ENCODE measurements at regions not wholly inside any gene's neighbourhood (a gene's known extent, or its start where the extent isn't known, plus 50 kb on each side); places are given as distances from the start of the nearest gene placed in this dataset.

DNA sequence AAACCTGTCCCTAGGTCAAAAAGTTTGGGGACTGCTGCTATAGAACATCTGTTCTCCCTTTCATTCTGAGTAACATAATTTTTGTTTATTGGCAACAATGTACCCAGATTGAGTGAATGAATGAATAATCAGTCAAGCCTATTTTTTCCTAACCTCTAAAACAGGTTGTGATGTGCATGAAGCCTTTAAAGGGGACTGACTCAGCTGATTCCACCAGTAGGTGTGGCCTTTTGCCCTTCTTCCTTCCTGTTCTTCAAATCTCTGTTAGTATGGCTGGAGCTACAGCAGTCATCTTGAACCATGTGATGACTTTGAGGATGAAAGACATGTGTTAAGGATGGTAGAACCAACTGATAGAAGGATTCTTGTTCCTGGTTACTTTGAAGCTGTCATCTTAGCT, 476.1 kb downstream of the NUF2 start:
- TF ChIP-seq CTCF (IDR thresholded peaks at IDR 0.05; ENCODE audit: low read depth, low read length) = no peak
- CTCF ChIA-PET = no interaction called here

GRCh38 chr1:163799190-163799805, 477.5 kb downstream of the NUF2 start:
- H3K9me3 ChIP-seq (ENCODE audit: control insufficient read depth, insufficient read depth, low read length) = no peaks in the 10 kb centered on the region
- TF ChIP-seq CTCF (IDR thresholded peaks at IDR 0.05; ENCODE audit: low read depth, low read length) = no peak
- no peak overlapping the region for H3K4me3 ChIP-seq (ENCODE audit: low read depth, low read length)
- CTCF ChIA-PET = no interaction called here
- H3K27ac ChIP-seq (ENCODE audit: low read depth, low read length) = no peak overlapping the region
- DNase-seq (ENCODE audit: low read depth, low spot score) = no peak
- POLR2A ChIA-PET = no interaction called here
- no peaks in the 10 kb centered on the region for H3K27me3 ChIP-seq (ENCODE audit: control insufficient read depth, insufficient read depth, low read length)

More for the DNA sequence above, 476.1 kb downstream of the NUF2 start:
- no peak overlapping the region for H3K27ac ChIP-seq (ENCODE audit: low read depth, low read length)
- DNase-seq (ENCODE audit: low read depth, low spot score) = no peak
- no peaks in the 10 kb centered on the region for H3K27me3 ChIP-seq (ENCODE audit: control insufficient read depth, insufficient read depth, low read length)
- POLR2A ChIA-PET = no interaction called here
- no peak overlapping the region for H3K4me3 ChIP-seq (ENCODE audit: low read depth, low read length)
- no peaks in the 10 kb centered on the region for H3K9me3 ChIP-seq (ENCODE audit: control insufficient read depth, insufficient read depth, low read length)

DNA sequence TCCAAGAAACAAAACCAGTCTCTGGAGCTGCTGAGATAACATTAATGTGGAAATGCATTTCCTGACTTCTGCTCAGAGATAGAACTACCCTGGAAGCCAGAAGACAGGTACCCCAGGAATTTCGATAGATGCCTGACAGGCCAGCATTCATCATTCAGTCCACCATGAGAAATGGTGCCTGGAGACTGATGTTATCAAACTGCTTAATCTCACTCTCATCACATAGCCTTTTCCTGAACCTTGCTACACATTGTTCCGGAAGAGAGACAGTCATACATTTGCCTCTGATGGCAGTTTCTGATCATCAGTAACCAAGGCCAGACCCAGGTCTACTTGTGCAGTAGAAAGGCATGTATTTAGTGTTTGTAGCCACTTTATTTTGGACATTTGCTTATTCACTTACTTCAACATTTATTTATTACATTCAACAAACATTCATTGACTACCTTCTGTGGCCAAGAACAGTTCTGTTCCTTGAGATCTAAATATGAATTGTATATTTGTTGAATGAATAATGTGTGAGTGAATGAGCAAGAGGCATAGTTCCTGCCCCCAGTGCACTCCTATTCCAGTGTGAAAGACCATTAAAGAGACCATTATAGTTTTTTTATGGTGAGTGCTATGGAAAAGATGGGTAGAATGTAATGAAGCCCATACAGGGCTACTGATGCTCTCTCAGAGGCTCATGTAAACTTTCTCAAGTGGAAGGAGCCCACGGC, 485.7 kb downstream of the NUF2 start:
- Histone ChIP-seq H3K27me3 (ENCODE audit: control insufficient read depth, insufficient read depth, low read length) (no peaks in the 10 kb centered on the region), H3K27ac (ENCODE audit: low read depth, low read length) (no peak overlapping the region), H3K4me3 (ENCODE audit: low read depth, low read length) (no peak overlapping the region), H3K9me3 (ENCODE audit: control insufficient read depth, insufficient read depth, low read length) (no peaks in the 10 kb centered on the region)
- TF ChIP-seq CTCF (IDR thresholded peaks at IDR 0.05; ENCODE audit: low read depth, low read length) = no peak
- POLR2A ChIA-PET = no interaction called here
- CTCF ChIA-PET = no interaction called here
- no peak for DNase-seq (ENCODE audit: low read depth, low spot score)

- ChIA-PET CTCF (no interaction called here), POLR2A (no interaction called here)
- no peak overlapping the region for H3K27ac ChIP-seq (ENCODE audit: low read depth, low read length)
- no peak overlapping the region for H3K4me3 ChIP-seq (ENCODE audit: low read depth, low read length)
- DNase-seq (ENCODE audit: low read depth, low spot score) = no peak
- no peaks in the 10 kb centered on the region for H3K27me3 ChIP-seq (ENCODE audit: control insufficient read depth, insufficient read depth, low read length)
- no peaks in the 10 kb centered on the region for H3K9me3 ChIP-seq (ENCODE audit: control insufficient read depth, insufficient read depth, low read length)
- no peak for TF ChIP-seq CTCF (IDR thresholded peaks at IDR 0.05; ENCODE audit: low read depth, low read length)
These were observed 491.5 kb downstream of the NUF2 start for GRCh38 chr1:163813251-163813650.

GRCh38 chr1:163820226-163820625, 498.5 kb downstream of the NUF2 start:
- no peak for TF ChIP-seq CTCF (IDR thresholded peaks at IDR 0.05; ENCODE audit: low read depth, low read length)
- Histone ChIP-seq H3K27ac (ENCODE audit: low read depth, low read length) (no peak overlapping the region), H3K9me3 (ENCODE audit: control insufficient read depth, insufficient read depth, low read length) (no peaks in the 10 kb centered on the region), H3K4me3 (ENCODE audit: low read depth, low read length) (no peak overlapping the region), H3K27me3 (ENCODE audit: control insufficient read depth, insufficient read depth, low read length) (no peaks in the 10 kb centered on the region)
- POLR2A ChIA-PET = no interaction called here
- CTCF ChIA-PET = interaction anchor here (0.8 to 1.0 kb wide), 2 partner anchors 968 to 1253 kb away, joined by 3 read pairs; no protein-coding TSS in a partner anchor
- no peak for DNase-seq (ENCODE audit: low read depth, low spot score)
